ENCODE measurements at regions not wholly inside any gene's neighbourhood (a gene's known extent, or its start where the extent isn't known, plus 50 kb on each side); places are given as distances from the start of the nearest gene placed in this dataset.

GRCh38 chr10:78876449-78876848, 192.3 kb upstream of the ZMIZ1 start:
- no peaks in the 10 kb centered on the region for H3K9me3 ChIP-seq
- no peaks in the 10 kb centered on the region for H3K27me3 ChIP-seq
- TF ChIP-seq CTCF (IDR thresholded peaks at IDR 0.05 in 4 of 5, conservative IDR thresholded peaks at IDR 0.05 in 1 of 5) (no peak), POLR2A (IDR thresholded peaks at IDR 0.05) (no peak)
- in situ Hi-C loops (cut with MboI; ENCODE audit: low sequenced_read_pairs in 4 of 4) (no loop called here), intact Hi-C loops (cut with DNase I; ENCODE audit: low total_unique reads) (no loop called here)
- H3K36me3 ChIP-seq: no peaks in the 10 kb centered on the region
- H3K27ac ChIP-seq: no peak overlapping the region
- DNase-seq (no peak), ATAC-seq (no peak)
- H3K4me3 ChIP-seq: no peak overlapping the region
- no peaks in the 10 kb centered on the region for H3K4me1 ChIP-seq

GRCh38 chr10:78879621-78880020, 189.1 kb upstream of the ZMIZ1 start:
- intact Hi-C loops (cut with DNase I; ENCODE audit: low total_unique reads): no loop called here
- no peaks in the 10 kb centered on the region for H3K36me3 ChIP-seq
- H3K27ac ChIP-seq: no peak overlapping the region
- ATAC-seq (no peak), DNase-seq (no peak)
- peaks cover 0 to 3% (median 0%) of the 10 kb centered on the region in 3 donors for H3K9me3 ChIP-seq
- in situ Hi-C loops (cut with MboI; ENCODE audit: low sequenced_read_pairs in 4 of 4): no loop called here
- H3K4me3 ChIP-seq: no peak overlapping the region
- TF ChIP-seq POLR2A (IDR thresholded peaks at IDR 0.05): no peak
- no peak for TF ChIP-seq CTCF (IDR thresholded peaks at IDR 0.05 in 4 of 5, conservative IDR thresholded peaks at IDR 0.05 in 1 of 5)
- H3K4me1 ChIP-seq: no peaks in the 10 kb centered on the region
- H3K27me3 ChIP-seq: no peaks in the 10 kb centered on the region

- Histone ChIP-seq H3K4me3 (no peak overlapping the region), H3K36me3 (no peaks in the 10 kb centered on the region), H3K9me3 (peaks cover 0 to 4% (median 3%) of the 10 kb centered on the region in 3 donors), H3K27me3 (no peaks in the 10 kb centered on the region), H3K27ac (no peak overlapping the region), H3K4me1 (no peaks in the 10 kb centered on the region)
- no peak for ATAC-seq
- intact Hi-C loops (cut with DNase I; ENCODE audit: low total_unique reads): no loop called here
- in situ Hi-C loops (cut with MboI; ENCODE audit: low sequenced_read_pairs in 4 of 4): no loop called here
- no peak for DNase-seq
- no peak for TF ChIP-seq POLR2A (IDR thresholded peaks at IDR 0.05)
- TF ChIP-seq CTCF (IDR thresholded peaks at IDR 0.05 in 4 of 5, conservative IDR thresholded peaks at IDR 0.05 in 1 of 5): no peak
Observed at GRCh38 chr10:78886129-78886528, 182.6 kb upstream of the ZMIZ1 start.

GRCh38 chr10:78889536-78890063, 179.2 kb upstream of the ZMIZ1 start:
- peaks cover 0 to 4% (median 0%) of the 10 kb centered on the region in 3 donors for H3K9me3 ChIP-seq
- in situ Hi-C loops (cut with MboI; ENCODE audit: low sequenced_read_pairs in 4 of 4) (no loop called here), intact Hi-C loops (cut with DNase I; ENCODE audit: low total_unique reads) (no loop called here)
- no peaks in the 10 kb centered on the region for H3K4me1 ChIP-seq
- no peak overlapping the region for H3K27ac ChIP-seq
- no peaks in the 10 kb centered on the region for H3K27me3 ChIP-seq
- no peak for DNase-seq
- H3K4me3 ChIP-seq: no peak overlapping the region
- TF ChIP-seq CTCF (IDR thresholded peaks at IDR 0.05 in 4 of 5, conservative IDR thresholded peaks at IDR 0.05 in 1 of 5): no peak
- no peak for TF ChIP-seq POLR2A (IDR thresholded peaks at IDR 0.05)
- no peaks in the 10 kb centered on the region for H3K36me3 ChIP-seq
- ATAC-seq: no peak

GRCh38 chr10:78890506-78890905, 178.3 kb upstream of the ZMIZ1 start:
- Histone ChIP-seq H3K27me3 (no peaks in the 10 kb centered on the region), H3K9me3 (peaks cover 0 to 4% (median 0%) of the 10 kb centered on the region in 3 donors), H3K36me3 (no peaks in the 10 kb centered on the region), H3K27ac (no peak overlapping the region), H3K4me3 (no peak overlapping the region), H3K4me1 (no peaks in the 10 kb centered on the region)
- intact Hi-C loops (cut with DNase I; ENCODE audit: low total_unique reads): no loop called here
- ATAC-seq (no peak), DNase-seq (no peak)
- in situ Hi-C loops (cut with MboI; ENCODE audit: low sequenced_read_pairs in 4 of 4): no loop called here
- TF ChIP-seq CTCF (IDR thresholded peaks at IDR 0.05 in 4 of 5, conservative IDR thresholded peaks at IDR 0.05 in 1 of 5) (no peak), POLR2A (IDR thresholded peaks at IDR 0.05) (no peak)

All from gastrocnemius medialis (tissue), 4 donors.